Transverse colon (tissue), 4 donors: ENCODE measurements at regions not wholly inside any gene's neighbourhood (a gene's known extent, or its start where the extent isn't known, plus 50 kb on each side); places are given as distances from the start of the nearest gene placed in this dataset.

Experiments used
- DNase-seq: peaks from one replicate; pipeline ENCODE4 v3.0.0-alpha.2; 2019
- H3K27ac ChIP-seq, 4 donors: fragments of 200-600 bp; sonication (generic); 2 replicates each; pipeline ENCODE4 v1.5.1; 2016 to 2018; ENCODE audit warnings: inconsistent platforms in 4 of 4
- H3K27me3 ChIP-seq: fragments of 200-600 bp; sonication (generic); 2 replicates; pipeline ENCODE4 v1.5.1; 2017; ENCODE audit warnings: inconsistent platforms
- H3K36me3 ChIP-seq, 4 donors: fragments of 200-600 bp; sonication (generic); 2 replicates each; pipeline ENCODE4 v1.5.1; 2017 to 2019; ENCODE audit warnings: inconsistent platforms in 4 of 4
- H3K4me1 ChIP-seq, 4 donors: fragments of 200-600 bp; sonication (generic); 2 replicates each; pipeline ENCODE4 v1.5.1; 2017 to 2020; ENCODE audit warnings: inconsistent platforms in 4 of 4
- H3K4me3 ChIP-seq, 4 donors: fragments of 200-600 bp; sonication (generic); 1 replicate in 1 of 4; 2 replicates in 3 of 4; pipeline versions ENCODE4 v1.5.1 to v1.6.1; 2017 to 2019; ENCODE audit warnings: inconsistent platforms in 4 of 4
- H3K9me3 ChIP-seq, 2 donors: fragments of 200-600 bp; sonication (generic); 2 replicates each; pipeline ENCODE4 v1.5.1; 2017 to 2019; ENCODE audit warnings: inconsistent platforms in 2 of 2
- EP300 ChIP-seq: sonication (generic); formaldehyde crosslinking; IDR thresholded peaks from one replicate; pipeline ENCODE4 v1.6.1; 2017; ENCODE audit warnings: antibody characterized with exemption, low read depth
- POLR2A ChIP-seq: fragments of 450-650 bp; IDR thresholded peaks from one replicate; pipeline ENCODE4 v1.6.1; 2016; ENCODE audit warnings: antibody characterized with exemption, mild to moderate bottlenecking, moderate library complexity
- POLR2AphosphoS5 ChIP-seq, 3 donors: sonication (generic); formaldehyde crosslinking; IDR thresholded peaks; one replicate each; pipeline ENCODE4 v1.6.1; 2016; ENCODE audit warnings: antibody characterized with exemption in 3 of 3
- WGBS, 2 donors: methylation state at CpG; one replicate each; pipeline ENCODE4 v1.1.5; 2018; ENCODE audit warnings: low coverage in 1 of 2; 5-methylcytosine and 5-hydroxymethylcytosine counted together
- in situ Hi-C, 4 donors: fragments of 200-750 bp; cut with MboI; loops; one replicate each; pipeline versions ENCODE4 v1.15.0 to v1.15.1; 2017; ENCODE audit warnings: low sequenced_read_pairs in 3 of 4, low pct_ligation_motif_present in 1 of 4, low pct_unique_long_range_greater_than_20kb in 1 of 4
- intact Hi-C: fragments of 100-400 bp; cut with DNase I; formaldehyde crosslinking; loops from one replicate; pipeline ENCODE4 v1.15.1; 2023; ENCODE audit warnings: low total_unique reads
- TF ChIP-seq, protein P1 (sequence below), 5 experiments: fragments of 200-600 bp in 3 of 5; fragments of 450-650 bp in 2 of 5; sonication (generic) in 3 of 5; IDR thresholded peaks; 1 replicate in 2 of 5; 2 replicates in 3 of 5; pipeline ENCODE4 v1.5.1; 2016 to 2017; ENCODE audit warnings: antibody characterized with exemption in 5 of 5, inconsistent platforms in 3 of 5, mild to moderate bottlenecking in 2 of 5, moderate library complexity in 1 of 5

DNA sequence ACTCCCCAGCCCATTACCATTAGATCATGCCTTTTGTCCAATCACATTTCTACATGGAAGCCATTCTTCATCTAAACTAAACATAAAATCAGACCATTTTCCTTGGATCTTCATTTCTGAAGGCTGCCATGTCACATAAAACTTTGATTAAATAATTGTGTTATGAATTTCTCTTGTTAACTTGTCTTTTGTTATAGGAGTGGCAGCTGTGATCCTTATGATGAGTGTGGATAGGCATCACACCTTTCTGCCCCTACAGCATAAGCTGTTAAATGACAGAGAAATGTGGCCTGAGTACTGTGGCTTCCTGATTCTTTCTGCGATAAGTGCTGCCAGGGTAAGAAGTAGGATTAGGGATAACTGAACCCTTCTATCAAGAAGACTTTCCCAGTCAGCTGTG, 247.1 kb upstream of the MOCS1 start:
- DNase-seq = no peak
- Histone ChIP-seq H3K27ac (no peak overlapping the region), H3K4me3 (no peak overlapping the region), H3K4me1 (no peaks in the 10 kb centered on the region), H3K36me3 (no peaks in the 10 kb centered on the region), H3K27me3 (no peaks in the 10 kb centered on the region), H3K9me3 (peaks cover 8 to 10% of the 10 kb centered on the region in 2 donors)
- TF ChIP-seq EP300 (no peak), POLR2AphosphoS5 (IDR thresholded peaks at IDR 0.05) (no peak), POLR2A (no peak)
- TF ChIP-seq, protein P1, sequence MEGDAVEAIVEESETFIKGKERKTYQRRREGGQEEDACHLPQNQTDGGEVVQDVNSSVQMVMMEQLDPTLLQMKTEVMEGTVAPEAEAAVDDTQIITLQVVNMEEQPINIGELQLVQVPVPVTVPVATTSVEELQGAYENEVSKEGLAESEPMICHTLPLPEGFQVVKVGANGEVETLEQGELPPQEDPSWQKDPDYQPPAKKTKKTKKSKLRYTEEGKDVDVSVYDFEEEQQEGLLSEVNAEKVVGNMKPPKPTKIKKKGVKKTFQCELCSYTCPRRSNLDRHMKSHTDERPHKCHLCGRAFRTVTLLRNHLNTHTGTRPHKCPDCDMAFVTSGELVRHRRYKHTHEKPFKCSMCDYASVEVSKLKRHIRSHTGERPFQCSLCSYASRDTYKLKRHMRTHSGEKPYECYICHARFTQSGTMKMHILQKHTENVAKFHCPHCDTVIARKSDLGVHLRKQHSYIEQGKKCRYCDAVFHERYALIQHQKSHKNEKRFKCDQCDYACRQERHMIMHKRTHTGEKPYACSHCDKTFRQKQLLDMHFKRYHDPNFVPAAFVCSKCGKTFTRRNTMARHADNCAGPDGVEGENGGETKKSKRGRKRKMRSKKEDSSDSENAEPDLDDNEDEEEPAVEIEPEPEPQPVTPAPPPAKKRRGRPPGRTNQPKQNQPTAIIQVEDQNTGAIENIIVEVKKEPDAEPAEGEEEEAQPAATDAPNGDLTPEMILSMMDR (IDR thresholded peaks at IDR 0.05) = no peak
- in situ Hi-C loops (no loop called here), intact Hi-C loops (no loop called here)
- WGBS, 2 donors = 97% methylated on average over 1 of the region's 1 CpG; no CpG with 5 or more reads in 1 of the 2 donors

DNA sequence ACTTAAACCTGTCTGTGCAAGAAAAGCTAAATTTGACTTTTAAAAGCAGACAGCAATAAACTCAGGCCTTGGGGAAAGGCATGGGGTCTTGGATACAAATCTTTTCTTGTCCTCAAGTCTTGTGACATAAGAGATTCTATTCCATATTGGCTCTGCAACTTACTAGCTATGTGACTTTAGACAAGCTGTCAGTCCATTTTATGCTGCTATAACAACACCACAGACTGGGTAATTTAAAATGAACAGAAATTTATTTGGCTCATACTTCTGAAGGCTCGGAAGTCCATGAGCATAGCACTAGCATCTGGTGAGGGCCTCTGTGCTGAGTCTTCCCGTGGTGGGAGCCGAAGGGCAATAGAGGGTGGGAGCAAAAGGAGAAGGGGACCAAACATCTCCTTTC, 246.0 kb upstream of the MOCS1 start:
- Histone ChIP-seq H3K9me3 (peaks cover 8 to 10% of the 10 kb centered on the region in 2 donors), H3K4me3 (no peak overlapping the region), H3K36me3 (no peaks in the 10 kb centered on the region), H3K4me1 (no peaks in the 10 kb centered on the region), H3K27ac (no peak overlapping the region), H3K27me3 (peaks cover 4% of the 10 kb centered on the region)
- WGBS, 2 donors = 71% methylated on average over 3 of the region's 3 CpGs; no CpG with 5 or more reads in 1 of the 2 donors
- intact Hi-C loops (no loop called here), in situ Hi-C loops (no loop called here)
- DNase-seq = no peak
- no peak for TF ChIP-seq EP300
- TF ChIP-seq, protein P1 (IDR thresholded peaks at IDR 0.05) = no peak
- no peak for TF ChIP-seq POLR2A
- no peak for TF ChIP-seq POLR2AphosphoS5 (IDR thresholded peaks at IDR 0.05)

DNA sequence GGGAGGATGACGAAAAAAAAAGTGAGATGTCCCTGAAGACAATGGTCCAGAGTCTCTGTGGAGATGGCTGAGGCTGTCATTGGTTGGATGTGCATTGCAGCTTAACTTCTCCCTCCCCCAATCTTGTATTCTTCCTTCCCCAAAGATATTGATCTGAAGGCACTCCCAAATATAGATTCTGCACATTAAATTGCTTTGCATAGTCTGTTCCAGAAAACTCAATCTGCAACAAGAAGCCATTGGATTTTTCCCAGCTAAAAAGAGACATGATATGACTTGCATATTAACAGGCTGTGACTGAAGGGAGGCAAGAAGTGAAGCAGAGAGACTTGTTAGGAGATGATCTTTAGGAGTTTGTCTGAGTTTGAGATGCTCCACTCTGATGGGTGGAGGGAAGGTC, 245.2 kb upstream of the MOCS1 start:
- TF ChIP-seq, protein P1 (IDR thresholded peaks at IDR 0.05) = no peak
- TF ChIP-seq POLR2AphosphoS5 (IDR thresholded peaks at IDR 0.05) (no peak), POLR2A (no peak)
- no peaks in the 10 kb centered on the region for H3K4me1 ChIP-seq
- intact Hi-C loops (no loop called here), in situ Hi-C loops (no loop called here)
- peaks cover 4 to 8% of the 10 kb centered on the region in 2 donors for H3K9me3 ChIP-seq
- H3K4me3 ChIP-seq = no peak overlapping the region
- H3K27me3 ChIP-seq = peaks cover 4% of the 10 kb centered on the region
- DNase-seq = no peak
- H3K36me3 ChIP-seq = no peaks in the 10 kb centered on the region
- 67% methylated on average over 1 of the region's 1 CpG; no CpG with 5 or more reads in 1 of the 2 donors for WGBS, 2 donors
- no peak overlapping the region for H3K27ac ChIP-seq

DNA sequence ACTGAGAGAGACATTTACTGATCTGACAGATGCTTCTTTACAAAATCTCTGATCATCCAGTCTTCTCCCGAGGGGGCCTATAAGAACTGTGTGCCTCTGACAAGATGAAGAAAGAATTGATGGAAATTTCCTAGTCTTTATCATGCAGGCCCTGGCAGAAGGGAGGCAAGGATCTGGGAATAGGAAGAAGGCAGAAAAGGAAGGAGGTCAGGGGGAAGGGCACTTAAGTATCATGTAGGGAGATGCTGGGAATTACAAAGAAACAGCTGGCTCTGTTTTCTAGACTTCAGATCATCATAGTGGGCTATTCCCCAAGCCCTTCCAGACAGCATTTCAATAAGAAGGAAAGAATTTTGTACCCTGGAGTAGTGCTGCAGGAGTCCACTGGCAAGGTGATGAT, 243.3 kb upstream of the MOCS1 start:
- DNase-seq = no peak
- intact Hi-C loops (no loop called here), in situ Hi-C loops (no loop called here)
- peaks cover 4% of the 10 kb centered on the region for H3K27me3 ChIP-seq
- H3K4me1 ChIP-seq = no peaks in the 10 kb centered on the region
- no peak overlapping the region for H3K4me3 ChIP-seq
- no peak overlapping the region for H3K27ac ChIP-seq
- H3K36me3 ChIP-seq = no peaks in the 10 kb centered on the region
- 92 to 100% methylated on average over 1 of the region's 1 CpG for WGBS, 2 donors
- H3K9me3 ChIP-seq = no peaks in the 10 kb centered on the region
- TF ChIP-seq POLR2A (no peak), EP300 (no peak), POLR2AphosphoS5 (IDR thresholded peaks at IDR 0.05) (no peak)
- TF ChIP-seq, protein P1 (IDR thresholded peaks at IDR 0.05) = no peak
